H1 (cell line): ENCODE measurements at regions not wholly inside any gene's neighbourhood (a gene's known extent, or its start where the extent isn't known, plus 50 kb on each side); places are given as distances from the start of the nearest gene placed in this dataset.

Experiments used
- CTCF ChIA-PET: fragments of 300-600 bp; sonication (Branson Sonifier 250); formaldehyde crosslinking; loops from one replicate; lab custom pipeline; 2021; ENCODE audit not compliant: partially characterized antibody; lab: Charles Lee
- POLR2A ChIA-PET: fragments of 300-600 bp; sonication (Branson Sonifier 250); formaldehyde crosslinking; loops from one replicate; lab custom pipeline; 2021; ENCODE audit warnings: inconsistent platforms; ENCODE audit not compliant: partially characterized antibody; lab: Charles Lee
- DNase-seq, 2 experiments: peaks; one replicate each; pipeline versions ENCODE4 v3.0.0 to v3.0.0-alpha.2; 2010 to 2022; ENCODE audit warnings: low spot score in 2 of 2, low read depth in 1 of 2, mixed read lengths in 1 of 2
- FAIRE-seq: peaks from 2 replicates; lab custom pipeline; 2011; peaks lifted over from hg19 to GRCh38; lab: Jason Lieb, UNC
- H2AFZ ChIP-seq: 2 replicates; pipeline ENCODE4 v1.8.1; 2012; ENCODE audit warnings: low read length, inconsistent platforms
- H2AK5ac ChIP-seq: 2 replicates; pipeline ENCODE4 v1.6.1; 2013; ENCODE audit warnings: low read depth, low read length
- H2BK120ac ChIP-seq: replicated peaks from 2 replicates; pipeline ENCODE3; 2013; ENCODE audit warnings: low read depth, low read length, inconsistent platforms
- H2BK12ac ChIP-seq: 2 replicates; pipeline ENCODE4 v1.6.1; 2013; ENCODE audit warnings: low read depth, low read length
- H2BK15ac ChIP-seq: 2 replicates; pipeline ENCODE4 v1.6.1; 2013; ENCODE audit warnings: low read length
- H2BK20ac ChIP-seq: 2 replicates; pipeline ENCODE4 v1.6.1; 2013; ENCODE audit warnings: low read length
- H2BK5ac ChIP-seq: 2 replicates; pipeline ENCODE4 v1.6.1; 2013; ENCODE audit warnings: low read depth, low read length
- H3K14ac ChIP-seq: 2 replicates; pipeline ENCODE4 v1.6.1; 2013; ENCODE audit warnings: inconsistent platforms; ENCODE audit not compliant: insufficient read length
- H3K18ac ChIP-seq: 2 replicates; pipeline ENCODE4 v1.6.1; 2013; ENCODE audit warnings: low read length; ENCODE audit errors: extremely low read depth
- H3K23ac ChIP-seq: 2 replicates; pipeline ENCODE4 v1.6.1; 2013; ENCODE audit warnings: inconsistent platforms; ENCODE audit not compliant: insufficient read length
- H3K23me2 ChIP-seq: 2 replicates; pipeline ENCODE4 v1.6.1; 2013; ENCODE audit warnings: low read depth, low read length
- H3K27ac ChIP-seq: 2 replicates; pipeline ENCODE4 v1.6.1; 2011; ENCODE audit warnings: low read depth, low read length, inconsistent platforms
- H3K27me3 ChIP-seq, 4 experiments: replicated peaks in 1 of 4; 1 replicate in 1 of 4; 2 replicates in 3 of 4; pipeline versions ENCODE4 v1.6.1 to v1.8.1; 2011 to 2013; ENCODE audit warnings: low read length in 3 of 4, mild to moderate bottlenecking in 3 of 4, inconsistent platforms in 2 of 4, mixed read lengths in 2 of 4, moderate library complexity in 1 of 4; ENCODE audit not compliant: control insufficient read depth in 3 of 4, insufficient read depth in 3 of 4; ENCODE audit errors: extremely low read depth in 1 of 4
- H3K36me3 ChIP-seq, 4 experiments: 2 replicates each; pipeline versions ENCODE4 v1.6.1 to v1.8.1; 2011 to 2013; ENCODE audit warnings: mild to moderate bottlenecking in 4 of 4, low read length in 3 of 4, moderate library complexity in 2 of 4, control low read depth in 1 of 4, inconsistent platforms in 1 of 4; ENCODE audit not compliant: insufficient read depth in 4 of 4, control insufficient read depth in 2 of 4
- H3K4ac ChIP-seq: replicated peaks from 2 replicates; pipeline ENCODE3; 2013; ENCODE audit warnings: low read length, low read depth, mixed read lengths, inconsistent platforms; ENCODE audit not compliant: insufficient read length
- H3K4me1 ChIP-seq, 4 experiments: replicated peaks in 1 of 4; 1 replicate in 1 of 4; 2 replicates in 3 of 4; pipeline versions ENCODE4 v1.6.1 to v1.8.1; 2011 to 2013; ENCODE audit warnings: low read length in 3 of 4, inconsistent platforms in 2 of 4, mixed read lengths in 1 of 4; ENCODE audit not compliant: insufficient read depth in 4 of 4, control insufficient read depth in 3 of 4
- H3K4me2 ChIP-seq, 2 experiments: 2 replicates each; pipeline versions ENCODE4 v1.6.1 to v1.8.1; 2011 to 2013; ENCODE audit warnings: low read depth in 2 of 2, low read length in 2 of 2, control low read depth in 1 of 2, inconsistent platforms in 1 of 2, mild to moderate bottlenecking in 1 of 2; ENCODE audit not compliant: insufficient read depth in 1 of 2
- H3K4me3 ChIP-seq, 4 experiments: fragments of 200-600, 300-600 bp in 1 of 4; sonication (generic), shearing (Covaris generic), sonication (Bioruptor Twin) in 1 of 4; 2 replicates each; pipeline versions ENCODE4 v1.5.1 to v1.8.1; 2011 to 2016; ENCODE audit warnings: low read length in 4 of 4, low read depth in 3 of 4, control low read depth in 2 of 4, inconsistent platforms in 2 of 4, mild to moderate bottlenecking in 2 of 4, mixed read lengths in 1 of 4, moderate library complexity in 1 of 4; ENCODE audit not compliant: insufficient read depth in 2 of 4; ENCODE audit errors: extremely low read depth in 1 of 4
- H3K56ac ChIP-seq: replicated peaks from 2 replicates; pipeline ENCODE3; 2013; ENCODE audit warnings: low read depth, mild to moderate bottlenecking, mixed read lengths, low read length, inconsistent platforms; ENCODE audit not compliant: insufficient read length
- H3K79me1 ChIP-seq: 2 replicates; pipeline ENCODE4 v1.6.1; 2013; ENCODE audit warnings: low read depth, low read length, control low read depth
- H3K79me2 ChIP-seq, 2 experiments: 2 replicates each; pipeline versions ENCODE4 v1.6.1 to v1.8.1; 2012 to 2013; ENCODE audit warnings: low read length in 2 of 2, mild to moderate bottlenecking in 2 of 2, inconsistent platforms in 1 of 2; ENCODE audit not compliant: insufficient read depth in 2 of 2, control insufficient read depth in 1 of 2
- H3K9ac ChIP-seq, 4 experiments: replicated peaks in 1 of 4; 1 replicate in 1 of 4; 2 replicates in 3 of 4; pipeline versions ENCODE4 v1.6.1 to v1.8.1; 2011 to 2013; ENCODE audit warnings: low read depth in 3 of 4, low read length in 3 of 4, control low read depth in 2 of 4, mild to moderate bottlenecking in 2 of 4, moderate library complexity in 2 of 4, inconsistent platforms in 1 of 4; ENCODE audit errors: extremely low read depth in 1 of 4
- H3K9me3 ChIP-seq, 2 experiments: 2 replicates each; pipeline versions ENCODE4 v1.6.1 to v1.8.1; 2012 to 2013; ENCODE audit warnings: mild to moderate bottlenecking in 2 of 2, moderate library complexity in 2 of 2, control low read depth in 1 of 2, inconsistent platforms in 1 of 2, low read depth in 1 of 2, low read length in 1 of 2, mixed read lengths in 1 of 2; ENCODE audit not compliant: insufficient read depth in 2 of 2
- H4K20me1 ChIP-seq, 2 experiments: replicated peaks in 1 of 2; 2 replicates each; pipeline versions ENCODE3 to v1.8.1; 2011 to 2013; ENCODE audit warnings: inconsistent platforms in 2 of 2, low read length in 2 of 2, mild to moderate bottlenecking in 1 of 2; ENCODE audit not compliant: insufficient read depth in 2 of 2, control insufficient read depth in 1 of 2
- H4K5ac ChIP-seq: 2 replicates; pipeline ENCODE4 v1.6.1; 2013; ENCODE audit warnings: low read length, low read depth, mixed read lengths, inconsistent platforms; ENCODE audit not compliant: insufficient read length
- H4K8ac ChIP-seq: 2 replicates; pipeline ENCODE4 v1.8.0; 2013; ENCODE audit warnings: mild to moderate bottlenecking, moderate library complexity, low read length, inconsistent platforms; ENCODE audit not compliant: insufficient read depth; ENCODE audit errors: extremely low read depth
- H4K91ac ChIP-seq: replicated peaks from 2 replicates; pipeline ENCODE3; 2013; ENCODE audit warnings: low read length, mixed read lengths, inconsistent platforms; ENCODE audit not compliant: insufficient read length
- ASH2L ChIP-seq: fragments of 200-600, 300-600 bp; sonication (generic); IDR thresholded peaks from one replicate; pipeline ENCODE4 v1.7.1; 2017; ENCODE audit warnings: low read length
- CBX8 ChIP-seq: fragments of 300-800, 300-1000 bp; sonication (generic); IDR thresholded peaks from 2 replicates; pipeline ENCODE4 v1.7.1; 2016; ENCODE audit warnings: low read depth, low read length, borderline replicate concordance
- EGR1 ChIP-seq: IDR thresholded peaks from 2 replicates; pipeline ENCODE4 v1.6.1; 2011; ENCODE audit warnings: low read depth, low read length, borderline replicate concordance
- EZH2 ChIP-seq: fragments of 200-600 bp; sonication (generic); IDR thresholded peaks from 2 replicates; pipeline ENCODE4 v1.7.1; 2012; ENCODE audit warnings: low read depth, mild to moderate bottlenecking, moderate library complexity, low read length, inconsistent platforms; ENCODE audit not compliant: severe bottlenecking
- HDAC6 ChIP-seq: IDR thresholded peaks from one replicate; pipeline ENCODE4 v1.7.1; 2012; ENCODE audit warnings: low read depth, mild to moderate bottlenecking, inconsistent platforms, low read length, moderate library complexity
- MAFK ChIP-seq: IDR thresholded peaks from 2 replicates; pipeline ENCODE4 v1.6.1; 2012; ENCODE audit warnings: low read depth, mild to moderate bottlenecking, improper control_type of control experiment, low read length
- POLR2A ChIP-seq, 2 experiments: IDR thresholded peaks; 1 replicate in 1 of 2; 2 replicates in 1 of 2; pipeline ENCODE4 v1.6.1; 2011; ENCODE audit warnings: low read depth in 2 of 2, low read length in 2 of 2, mild to moderate bottlenecking in 2 of 2; ENCODE audit errors: control extremely low read depth in 1 of 2
- RNF2 ChIP-seq: fragments of 200-900, 300-1000 bp; sonication (generic); IDR thresholded peaks from 2 replicates; pipeline ENCODE4 v1.7.1; 2016; ENCODE audit warnings: borderline replicate concordance, low read depth, mild to moderate bottlenecking, antibody characterized with exemption, low read length; ENCODE audit not compliant: poor library complexity, severe bottlenecking; ENCODE audit errors: missing control alignments
- RXRA ChIP-seq: IDR thresholded peaks from 2 replicates; pipeline ENCODE4 v1.6.1; 2011; ENCODE audit warnings: low read depth, mild to moderate bottlenecking, low read length, moderate library complexity; ENCODE audit not compliant: insufficient read depth
- SAP30 ChIP-seq: fragments of 300-600 bp; sonication (generic); IDR thresholded peaks from 2 replicates; pipeline ENCODE4 v1.7.1; 2012; ENCODE audit warnings: low read length, moderate library complexity, mild to moderate bottlenecking, inconsistent platforms; ENCODE audit not compliant: insufficient read depth, insufficient replicate concordance
- SIN3A ChIP-seq, 2 experiments: IDR thresholded peaks in 1 of 2; conservative IDR thresholded peaks in 1 of 2; 2 replicates each; pipeline ENCODE4 v1.6.1; 2011 to 2012; ENCODE audit warnings: low read length in 2 of 2, improper control_type of control experiment in 1 of 2, low read depth in 1 of 2, mild to moderate bottlenecking in 1 of 2
- SP2 ChIP-seq: IDR thresholded peaks from 2 replicates; pipeline ENCODE4 v1.6.1; 2012; ENCODE audit warnings: mild to moderate bottlenecking, low read length, inconsistent platforms
- TAF1 ChIP-seq: IDR thresholded peaks from 2 replicates; pipeline ENCODE4 v1.6.1; 2011; ENCODE audit warnings: mild to moderate bottlenecking, low read depth, low read length
- TAF7 ChIP-seq: optimal IDR thresholded peaks from 2 replicates; pipeline ENCODE3; 2011; ENCODE audit warnings: low read depth, mild to moderate bottlenecking, inconsistent platforms, low read length, moderate library complexity, borderline replicate concordance
- TBP ChIP-seq: IDR thresholded peaks from 2 replicates; pipeline ENCODE4 v1.6.1; 2011; ENCODE audit warnings: low read depth, low read length, improper control_type of control experiment
- WGBS, 2 experiments: shearing (Covaris generic) in 1 of 2; methylation state at CpG; one replicate each; pipeline versions ENCODE4 v1.1.6 to v1.1.7; 2013 to 2015; ENCODE audit warnings: low lambda C conversion rate in 2 of 2, mixed read lengths in 2 of 2, inconsistent platforms in 1 of 2, low coverage in 1 of 2, missing lambda C conversion rate in 1 of 2; ENCODE audit not compliant: insufficient replicate concordance in 2 of 2, insufficient coverage in 1 of 2, insufficient read length in 1 of 2; ENCODE audit errors: extremely low coverage in 1 of 2, missing lambda C conversion rate in 1 of 2; 5-methylcytosine and 5-hydroxymethylcytosine counted together

DNA sequence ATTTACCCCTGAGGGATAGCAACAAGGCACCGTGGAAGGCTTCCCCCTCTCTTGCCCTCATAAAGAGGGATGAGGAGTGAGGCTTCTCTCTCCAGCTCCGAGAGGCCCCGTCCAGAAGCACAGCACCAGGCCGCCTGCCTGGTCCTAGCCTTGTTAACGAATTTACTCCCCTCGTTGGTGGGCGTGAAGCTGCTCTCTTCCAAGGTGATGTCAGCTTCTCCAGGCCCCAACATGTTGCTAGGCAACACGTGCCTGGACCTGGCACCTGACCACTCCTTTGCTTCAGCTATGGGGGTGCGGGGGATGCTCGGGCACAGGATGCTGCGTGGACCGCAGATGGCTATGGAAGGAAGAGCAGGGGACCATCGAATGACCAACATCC lies 135.2 kb upstream of the MGMT start:
- ChIA-PET CTCF (interaction anchor here (0.6 to 4.7 kb wide), 47 partner anchors 9 to 618 kb away, joined by 3 to 32 read pairs (median 3); no protein-coding TSS in a partner anchor), POLR2A (no interaction called here)
- WGBS, 2 experiments, result 86% methylated on average over 13 of the region's 13 CpGs; no CpG with 5 or more reads in 1 of the 2 experiments
- Histone ChIP-seq H3K27ac (no peak overlapping the region), H3K18ac (no peak overlapping the region), H2BK12ac (peak overlapping the region; percentile 64; the same call in 1 of the 2 replicates), H3K9me3 (no peaks in the 10 kb centered on the region), H3K23ac (no peak overlapping the region), H2BK20ac (no peak overlapping the region; the same call in 1 of the 2 replicates), H3K27me3 (no peaks in the 10 kb centered on the region), H2AK5ac (0 out of 2 replicates have a peak overlapping the region, but pooled peaks have one; percentile 57), H3K4ac (no peak overlapping the region), H3K36me3 (no peaks in the 10 kb centered on the region), H3K79me1 (no peaks in the 10 kb centered on the region), H3K23me2 (no peaks in the 10 kb centered on the region), H3K4me2 (no peak overlapping the region), H3K14ac (no peak overlapping the region), H2BK15ac (no peak overlapping the region), H2BK5ac (no peak overlapping the region), H3K79me2 (no peaks in the 10 kb centered on the region), H3K4me3 (no peak overlapping the region), H4K91ac (no peak overlapping the region), H4K20me1 (no peaks in the 10 kb centered on the region), H4K5ac (no peak overlapping the region), H3K9ac (no peak overlapping the region), H3K4me1 (peaks cover 0 to 2% (median under 1%) of the 10 kb centered on the region in 4 experiments; a peak in 4 of 7 replicates), H3K56ac (no peak overlapping the region), H2BK120ac (no peak overlapping the region), H4K8ac (no peak overlapping the region), H2AFZ (no peak overlapping the region)
- DNase-seq (no peak), FAIRE-seq (no peak)
- TF ChIP-seq MAFK, result no peak
- TF ChIP-seq RXRA, result no peak
- no peak for TF ChIP-seq ASH2L
- no peak for TF ChIP-seq SAP30
- TF ChIP-seq EZH2, result no peak
- no peak for TF ChIP-seq CBX8
- TF ChIP-seq TAF1, result no peak
- TF ChIP-seq POLR2A (IDR thresholded peaks at IDR 0.05; ENCODE audit: control extremely low read depth in 1 of 2, low read depth in 2 of 2, low read length in 2 of 2), result no peak
- TF ChIP-seq TAF7, result no peak
- TF ChIP-seq SIN3A (conservative IDR thresholded peaks at IDR 0.05 in 1 of 2, IDR thresholded peaks at IDR 0.05 in 1 of 2; ENCODE audit: low read depth in 1 of 2, low read length in 2 of 2), result no peak
- TF ChIP-seq EGR1, result no peak
- TF ChIP-seq HDAC6, result no peak
- TF ChIP-seq TBP, result no peak
- no peak for TF ChIP-seq SP2
- TF ChIP-seq RNF2, result no peak
